ENCODE measurements at regions not wholly inside any gene's neighbourhood (a gene's known extent, or its start where the extent isn't known, plus 50 kb on each side); places are given as distances from the start of the nearest gene placed in this dataset.

GRCh38 chr20:60952861-60953260 lies 299.2 kb upstream of the CDH4 start:
- H3K9me3 Mint-ChIP-seq (ENCODE audit: low read depth), result peaks cover 3% of the 10 kb centered on the region
- H3K4me1 Mint-ChIP-seq (ENCODE audit: low read depth), result no peaks in the 10 kb centered on the region
- DNase-seq (ENCODE audit: low spot score), result no peak
- no peak overlapping the region for H3K27ac Mint-ChIP-seq (ENCODE audit: unreplicated experiment)
- H3K4me3 Mint-ChIP-seq (ENCODE audit: unreplicated experiment), result no peak overlapping the region
- peaks cover 2% of the 10 kb centered on the region for H3K27me3 Mint-ChIP-seq (ENCODE audit: low read depth)
- TF ChIP-seq, protein P1, sequence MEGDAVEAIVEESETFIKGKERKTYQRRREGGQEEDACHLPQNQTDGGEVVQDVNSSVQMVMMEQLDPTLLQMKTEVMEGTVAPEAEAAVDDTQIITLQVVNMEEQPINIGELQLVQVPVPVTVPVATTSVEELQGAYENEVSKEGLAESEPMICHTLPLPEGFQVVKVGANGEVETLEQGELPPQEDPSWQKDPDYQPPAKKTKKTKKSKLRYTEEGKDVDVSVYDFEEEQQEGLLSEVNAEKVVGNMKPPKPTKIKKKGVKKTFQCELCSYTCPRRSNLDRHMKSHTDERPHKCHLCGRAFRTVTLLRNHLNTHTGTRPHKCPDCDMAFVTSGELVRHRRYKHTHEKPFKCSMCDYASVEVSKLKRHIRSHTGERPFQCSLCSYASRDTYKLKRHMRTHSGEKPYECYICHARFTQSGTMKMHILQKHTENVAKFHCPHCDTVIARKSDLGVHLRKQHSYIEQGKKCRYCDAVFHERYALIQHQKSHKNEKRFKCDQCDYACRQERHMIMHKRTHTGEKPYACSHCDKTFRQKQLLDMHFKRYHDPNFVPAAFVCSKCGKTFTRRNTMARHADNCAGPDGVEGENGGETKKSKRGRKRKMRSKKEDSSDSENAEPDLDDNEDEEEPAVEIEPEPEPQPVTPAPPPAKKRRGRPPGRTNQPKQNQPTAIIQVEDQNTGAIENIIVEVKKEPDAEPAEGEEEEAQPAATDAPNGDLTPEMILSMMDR (IDR thresholded peaks at IDR 0.05), result no peak
- H3K36me3 Mint-ChIP-seq (ENCODE audit: low read depth), result no peaks in the 10 kb centered on the region

DNA sequence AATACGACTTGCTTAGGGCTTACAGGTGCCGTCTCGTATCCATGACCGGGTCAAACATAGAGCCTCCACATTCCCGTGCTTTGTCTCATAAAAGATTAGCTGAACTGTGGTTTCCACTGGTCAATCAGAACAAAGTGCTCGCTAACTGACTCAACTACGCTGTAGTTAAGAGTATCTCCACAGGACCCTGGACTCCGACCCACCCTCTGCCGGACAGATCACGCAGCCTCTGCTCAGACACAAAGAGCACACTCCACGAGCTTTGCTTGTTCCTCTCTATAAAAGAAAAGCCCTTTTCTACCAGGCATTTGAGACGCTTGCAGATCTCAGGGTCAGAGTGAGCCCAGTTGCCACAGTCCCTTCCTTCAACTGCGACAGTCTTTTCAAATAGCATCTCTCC lies 298.7 kb upstream of the CDH4 start:
- no peaks in the 10 kb centered on the region for H3K36me3 Mint-ChIP-seq (ENCODE audit: low read depth)
- no peak for DNase-seq (ENCODE audit: low spot score)
- no peaks in the 10 kb centered on the region for H3K4me1 Mint-ChIP-seq (ENCODE audit: low read depth)
- TF ChIP-seq, protein P1 (IDR thresholded peaks at IDR 0.05), result no peak
- no peak overlapping the region for H3K27ac Mint-ChIP-seq (ENCODE audit: unreplicated experiment)
- H3K4me3 Mint-ChIP-seq (ENCODE audit: unreplicated experiment), result no peak overlapping the region
- H3K9me3 Mint-ChIP-seq (ENCODE audit: low read depth), result peaks cover 6% of the 10 kb centered on the region
- H3K27me3 Mint-ChIP-seq (ENCODE audit: low read depth), result peaks cover 2% of the 10 kb centered on the region

DNA sequence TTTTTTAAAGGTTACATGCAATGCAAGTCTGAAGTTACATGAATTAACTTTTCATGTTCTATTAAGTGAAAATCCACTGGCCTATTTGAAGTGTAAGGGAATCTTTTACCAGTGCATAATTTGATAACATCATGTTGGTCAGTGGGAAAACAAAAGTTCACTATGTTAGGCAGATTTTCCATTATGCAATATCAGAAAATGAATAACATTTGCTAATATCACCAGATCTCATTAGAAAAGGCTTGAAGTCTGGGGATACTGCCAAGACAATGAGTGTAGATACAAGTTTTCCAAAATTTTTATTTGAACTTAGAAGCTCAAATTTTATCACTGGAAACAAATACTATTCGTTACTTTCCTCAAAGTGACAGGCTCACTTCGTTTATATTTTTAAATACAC lies 296.4 kb upstream of the CDH4 start:
- DNase-seq (ENCODE audit: low spot score), result no peak
- Mint-ChIP-seq H3K27me3 (ENCODE audit: low read depth) (peaks cover 6% of the 10 kb centered on the region), H3K27ac (ENCODE audit: unreplicated experiment) (no peak overlapping the region), H3K4me3 (ENCODE audit: unreplicated experiment) (no peak overlapping the region), H3K36me3 (ENCODE audit: low read depth) (no peaks in the 10 kb centered on the region), H3K4me1 (ENCODE audit: low read depth) (no peaks in the 10 kb centered on the region), H3K9me3 (ENCODE audit: low read depth) (peaks cover 7% of the 10 kb centered on the region)
- TF ChIP-seq, protein P1 (IDR thresholded peaks at IDR 0.05), result no peak

- no peak overlapping the region for H3K4me3 Mint-ChIP-seq (ENCODE audit: unreplicated experiment)
Measured at GRCh38 chr20:60956194-60956593, 295.9 kb upstream of the CDH4 start.

DNA sequence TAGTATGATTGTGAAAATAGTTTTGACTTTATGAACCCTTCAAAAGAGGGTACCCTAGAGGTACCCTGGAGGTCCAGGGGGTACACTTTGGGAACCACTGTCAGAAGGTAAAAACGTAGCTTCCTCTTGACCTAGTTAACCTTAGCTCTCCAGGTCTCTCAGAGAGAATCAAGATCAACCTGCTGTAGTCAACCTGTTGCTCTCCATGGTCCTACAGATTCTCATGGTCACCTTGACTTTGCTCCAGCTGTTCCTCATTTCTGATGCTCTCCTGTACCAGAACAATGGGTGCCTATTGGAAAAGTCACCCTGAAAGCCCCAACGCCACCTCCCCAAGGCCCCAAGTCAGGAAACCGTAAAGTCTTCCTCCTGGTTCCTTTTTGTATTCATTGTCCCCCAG lies 294.4 kb upstream of the CDH4 start:
- TF ChIP-seq, protein P1 (IDR thresholded peaks at IDR 0.05), result no peak
- no peak for DNase-seq (ENCODE audit: low spot score)
- H3K27me3 Mint-ChIP-seq (ENCODE audit: low read depth), result peaks cover 6% of the 10 kb centered on the region
- H3K27ac Mint-ChIP-seq (ENCODE audit: unreplicated experiment), result no peak overlapping the region
- no peak overlapping the region for H3K4me3 Mint-ChIP-seq (ENCODE audit: unreplicated experiment)
- H3K4me1 Mint-ChIP-seq (ENCODE audit: low read depth), result no peaks in the 10 kb centered on the region
- no peaks in the 10 kb centered on the region for H3K36me3 Mint-ChIP-seq (ENCODE audit: low read depth)
- peaks cover 7% of the 10 kb centered on the region for H3K9me3 Mint-ChIP-seq (ENCODE audit: low read depth)

More at GRCh38 chr20:60956194-60956593, 295.9 kb upstream of the CDH4 start:
- no peaks in the 10 kb centered on the region for H3K36me3 Mint-ChIP-seq (ENCODE audit: low read depth)
- H3K27ac Mint-ChIP-seq (ENCODE audit: unreplicated experiment), result no peak overlapping the region
- no peak for DNase-seq (ENCODE audit: low spot score)
- TF ChIP-seq, protein P1 (IDR thresholded peaks at IDR 0.05), result no peak
- H3K27me3 Mint-ChIP-seq (ENCODE audit: low read depth), result peaks cover 6% of the 10 kb centered on the region
- H3K9me3 Mint-ChIP-seq (ENCODE audit: low read depth), result peaks cover 7% of the 10 kb centered on the region
- no peaks in the 10 kb centered on the region for H3K4me1 Mint-ChIP-seq (ENCODE audit: low read depth)
